ENCODE measurements at regions not wholly inside any gene's neighbourhood (a gene's known extent, or its start where the extent isn't known, plus 50 kb on each side); places are given as distances from the start of the nearest gene placed in this dataset.

GRCh38 chr5:110900829-110901228 is 162.0 kb downstream of the SLC25A46 start:
- intact Hi-C loops (cut with DNase I) = no loop called here
- Histone ChIP-seq H3K9me3 (no peaks in the 10 kb centered on the region), H3K27me3 (replicated peaks; ENCODE audit: insufficient read depth) (no peaks in the 10 kb centered on the region), H3K4me1 (replicated peaks) (no peaks in the 10 kb centered on the region), H3K27ac (no peak overlapping the region), H3K4me3 (no peak overlapping the region), H3K36me3 (no peaks in the 10 kb centered on the region)
- 47% methylated on average over 2 of the region's 2 CpGs for WGBS
- TF ChIP-seq POLR2AphosphoS5 (IDR thresholded peaks at IDR 0.05) (no peak), POLR2A (IDR thresholded peaks at IDR 0.05) (no peak), CTCF (IDR thresholded peaks at IDR 0.05) (no peak)
- DNase-seq (ENCODE audit: low spot score) = no peak

- no peak for DNase-seq (ENCODE audit: low spot score)
- Histone ChIP-seq H3K27me3 (replicated peaks; ENCODE audit: insufficient read depth) (no peaks in the 10 kb centered on the region), H3K27ac (no peak overlapping the region), H3K4me3 (no peak overlapping the region), H3K4me1 (replicated peaks) (no peaks in the 10 kb centered on the region), H3K36me3 (no peaks in the 10 kb centered on the region), H3K9me3 (no peaks in the 10 kb centered on the region)
- TF ChIP-seq POLR2AphosphoS5 (IDR thresholded peaks at IDR 0.05) (no peak), CTCF (IDR thresholded peaks at IDR 0.05) (no peak), POLR2A (IDR thresholded peaks at IDR 0.05) (no peak)
- intact Hi-C loops (cut with DNase I) = no loop called here
- 36% methylated on average over 3 of the region's 3 CpGs for WGBS
These were observed 165.2 kb downstream of the SLC25A46 start for GRCh38 chr5:110903966-110904365.

GRCh38 chr5:110908848-110909247 is 162.7 kb upstream of the TSLP start:
- H3K36me3 ChIP-seq = no peaks in the 10 kb centered on the region
- intact Hi-C loops (cut with DNase I) = no loop called here
- H3K27me3 ChIP-seq (replicated peaks; ENCODE audit: insufficient read depth) = no peaks in the 10 kb centered on the region
- H3K4me3 ChIP-seq = no peak overlapping the region
- no peak for TF ChIP-seq CTCF (IDR thresholded peaks at IDR 0.05)
- no peak for TF ChIP-seq POLR2AphosphoS5 (IDR thresholded peaks at IDR 0.05)
- no peak for TF ChIP-seq POLR2A (IDR thresholded peaks at IDR 0.05)
- H3K9me3 ChIP-seq = no peaks in the 10 kb centered on the region
- no peak for DNase-seq (ENCODE audit: low spot score)
- no peaks in the 10 kb centered on the region for H3K4me1 ChIP-seq (replicated peaks)
- H3K27ac ChIP-seq = no peak overlapping the region

GRCh38 chr5:110909415-110909814 is 162.1 kb upstream of the TSLP start:
- H3K27me3 ChIP-seq (replicated peaks; ENCODE audit: insufficient read depth) = no peaks in the 10 kb centered on the region
- no peaks in the 10 kb centered on the region for H3K4me1 ChIP-seq (replicated peaks)
- TF ChIP-seq POLR2AphosphoS5 (IDR thresholded peaks at IDR 0.05) (no peak), CTCF (IDR thresholded peaks at IDR 0.05) (no peak), POLR2A (IDR thresholded peaks at IDR 0.05) (no peak)
- H3K36me3 ChIP-seq = no peaks in the 10 kb centered on the region
- H3K9me3 ChIP-seq = no peaks in the 10 kb centered on the region
- no peak overlapping the region for H3K27ac ChIP-seq
- H3K4me3 ChIP-seq = no peak overlapping the region
- WGBS = 79% methylated on average over 1 of the region's 1 CpG
- no peak for DNase-seq (ENCODE audit: low spot score)
- intact Hi-C loops (cut with DNase I) = no loop called here

GRCh38 chr5:110909950-110910349 is 161.6 kb upstream of the TSLP start:
- H3K27ac ChIP-seq = no peak overlapping the region
- no peak for DNase-seq (ENCODE audit: low spot score)
- TF ChIP-seq POLR2A (IDR thresholded peaks at IDR 0.05) (no peak), CTCF (IDR thresholded peaks at IDR 0.05) (no peak), POLR2AphosphoS5 (IDR thresholded peaks at IDR 0.05) (no peak)
- no peaks in the 10 kb centered on the region for H3K9me3 ChIP-seq
- no peaks in the 10 kb centered on the region for H3K4me1 ChIP-seq (replicated peaks)
- intact Hi-C loops (cut with DNase I) = loop anchor here (10.0 kb wide), 1 partner anchor 115 kb away; no protein-coding TSS in a partner anchor
- no peaks in the 10 kb centered on the region for H3K36me3 ChIP-seq
- H3K4me3 ChIP-seq = no peak overlapping the region
- no peaks in the 10 kb centered on the region for H3K27me3 ChIP-seq (replicated peaks; ENCODE audit: insufficient read depth)
